Adrenal gland (tissue), 5 donors: ENCODE measurements at regions not wholly inside any gene's neighbourhood (a gene's known extent, or its start where the extent isn't known, plus 50 kb on each side); places are given as distances from the start of the nearest gene placed in this dataset.

Experiments used
- POLR2A ChIP-seq, 2 donors: fragments of 450-650 bp; IDR thresholded peaks; one replicate each; pipeline ENCODE4 v1.6.1; 2017; ENCODE audit warnings: antibody characterized with exemption in 2 of 2, mild to moderate bottlenecking in 2 of 2, moderate library complexity in 1 of 2
- TF ChIP-seq, protein P1 (sequence below), 6 experiments: fragments of 450-650 bp in 4 of 6; fragments of 200-600 bp in 2 of 6; sonication (generic) in 1 of 6; IDR thresholded peaks; 1 replicate in 5 of 6; 2 replicates in 1 of 6; pipeline versions ENCODE4 v1.5.1 to v1.8.0; 2016 to 2021; ENCODE audit warnings: antibody characterized with exemption in 6 of 6, mild to moderate bottlenecking in 2 of 6, moderate library complexity in 1 of 6
- donor health status: DM: no; HTN: no; CAD: no.

DNA sequence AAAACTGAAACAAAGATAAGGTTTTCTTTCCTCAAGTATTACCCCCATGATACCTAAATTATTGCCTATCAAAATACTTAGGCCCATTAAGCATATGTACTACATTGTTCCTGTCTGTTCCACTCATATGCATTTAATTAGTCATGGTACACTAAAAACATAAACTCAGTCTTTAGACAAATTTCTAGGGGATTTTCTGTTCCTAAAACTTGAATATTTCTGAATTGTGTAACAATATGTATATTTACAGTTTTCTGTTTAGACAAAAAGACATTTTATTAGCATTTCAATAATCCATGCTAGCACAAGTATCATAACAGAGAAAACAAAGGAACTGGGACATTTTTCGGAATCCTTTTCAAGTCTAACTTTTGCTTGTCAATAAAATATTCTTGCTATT is 234.2 kb downstream of the CRPPA start:
- TF ChIP-seq POLR2A (IDR thresholded peaks at IDR 0.05), result no peak
- TF ChIP-seq, protein P1, sequence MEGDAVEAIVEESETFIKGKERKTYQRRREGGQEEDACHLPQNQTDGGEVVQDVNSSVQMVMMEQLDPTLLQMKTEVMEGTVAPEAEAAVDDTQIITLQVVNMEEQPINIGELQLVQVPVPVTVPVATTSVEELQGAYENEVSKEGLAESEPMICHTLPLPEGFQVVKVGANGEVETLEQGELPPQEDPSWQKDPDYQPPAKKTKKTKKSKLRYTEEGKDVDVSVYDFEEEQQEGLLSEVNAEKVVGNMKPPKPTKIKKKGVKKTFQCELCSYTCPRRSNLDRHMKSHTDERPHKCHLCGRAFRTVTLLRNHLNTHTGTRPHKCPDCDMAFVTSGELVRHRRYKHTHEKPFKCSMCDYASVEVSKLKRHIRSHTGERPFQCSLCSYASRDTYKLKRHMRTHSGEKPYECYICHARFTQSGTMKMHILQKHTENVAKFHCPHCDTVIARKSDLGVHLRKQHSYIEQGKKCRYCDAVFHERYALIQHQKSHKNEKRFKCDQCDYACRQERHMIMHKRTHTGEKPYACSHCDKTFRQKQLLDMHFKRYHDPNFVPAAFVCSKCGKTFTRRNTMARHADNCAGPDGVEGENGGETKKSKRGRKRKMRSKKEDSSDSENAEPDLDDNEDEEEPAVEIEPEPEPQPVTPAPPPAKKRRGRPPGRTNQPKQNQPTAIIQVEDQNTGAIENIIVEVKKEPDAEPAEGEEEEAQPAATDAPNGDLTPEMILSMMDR (IDR thresholded peaks at IDR 0.05), result no peak
